GM10266 (cell line): ENCODE measurements at regions not wholly inside any gene's neighbourhood (a gene's known extent, or its start where the extent isn't known, plus 50 kb on each side); places are given as distances from the start of the nearest gene placed in this dataset.

Experiments
- DNase-seq: peaks from one replicate; pipeline ENCODE4 v3.0.0; 2012; ENCODE audit errors: extremely low spot score
- TF ChIP-seq, protein P1 (sequence below): IDR thresholded peaks from 2 replicates; pipeline ENCODE4 v1.5.1; 2012; ENCODE audit warnings: mild to moderate bottlenecking, low read depth; ENCODE audit not compliant: control insufficient read depth, insufficient read depth; ENCODE audit errors: missing control alignments

DNA sequence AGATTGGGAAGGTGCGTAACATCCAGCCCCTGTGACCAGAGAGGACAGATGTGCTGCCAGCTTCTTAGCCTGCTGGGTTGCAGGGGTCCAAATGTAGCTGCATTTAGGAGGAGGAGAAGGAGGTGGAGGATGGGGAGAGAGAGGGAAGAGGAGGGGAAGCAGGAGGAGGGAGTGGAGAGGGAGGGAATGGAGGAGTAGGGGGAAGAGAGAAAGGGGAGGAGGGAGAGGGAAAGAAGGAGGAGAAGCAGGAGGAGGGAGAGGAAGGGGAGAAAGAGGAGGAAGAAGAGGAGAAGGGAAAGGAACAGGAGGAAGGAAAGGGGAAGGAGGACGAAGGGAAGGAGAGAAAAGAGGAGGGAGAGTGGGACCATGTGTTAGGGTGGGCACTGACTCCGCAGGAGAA, 108.6 kb downstream of the ABCC12 start:
- no peak for DNase-seq
- TF ChIP-seq, protein P1, sequence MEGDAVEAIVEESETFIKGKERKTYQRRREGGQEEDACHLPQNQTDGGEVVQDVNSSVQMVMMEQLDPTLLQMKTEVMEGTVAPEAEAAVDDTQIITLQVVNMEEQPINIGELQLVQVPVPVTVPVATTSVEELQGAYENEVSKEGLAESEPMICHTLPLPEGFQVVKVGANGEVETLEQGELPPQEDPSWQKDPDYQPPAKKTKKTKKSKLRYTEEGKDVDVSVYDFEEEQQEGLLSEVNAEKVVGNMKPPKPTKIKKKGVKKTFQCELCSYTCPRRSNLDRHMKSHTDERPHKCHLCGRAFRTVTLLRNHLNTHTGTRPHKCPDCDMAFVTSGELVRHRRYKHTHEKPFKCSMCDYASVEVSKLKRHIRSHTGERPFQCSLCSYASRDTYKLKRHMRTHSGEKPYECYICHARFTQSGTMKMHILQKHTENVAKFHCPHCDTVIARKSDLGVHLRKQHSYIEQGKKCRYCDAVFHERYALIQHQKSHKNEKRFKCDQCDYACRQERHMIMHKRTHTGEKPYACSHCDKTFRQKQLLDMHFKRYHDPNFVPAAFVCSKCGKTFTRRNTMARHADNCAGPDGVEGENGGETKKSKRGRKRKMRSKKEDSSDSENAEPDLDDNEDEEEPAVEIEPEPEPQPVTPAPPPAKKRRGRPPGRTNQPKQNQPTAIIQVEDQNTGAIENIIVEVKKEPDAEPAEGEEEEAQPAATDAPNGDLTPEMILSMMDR: no peak

DNA sequence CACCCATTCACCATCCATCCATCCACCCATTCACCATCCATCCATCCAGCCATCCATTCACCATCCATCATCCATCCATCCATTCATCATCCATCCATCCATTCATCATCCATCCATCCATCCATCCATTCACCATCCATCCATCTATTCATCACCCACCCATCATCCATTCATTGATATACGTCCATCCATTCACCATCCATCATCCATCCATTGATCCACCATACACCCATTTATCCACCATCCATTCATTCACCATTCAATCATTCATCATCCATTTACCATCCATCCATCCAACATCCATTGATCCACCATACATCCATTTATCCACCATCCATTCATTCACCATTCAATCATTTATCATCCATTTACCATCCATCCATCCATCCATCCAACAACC, 111.7 kb downstream of the ABCC12 start:
- TF ChIP-seq, protein P1: no peak

DNA sequence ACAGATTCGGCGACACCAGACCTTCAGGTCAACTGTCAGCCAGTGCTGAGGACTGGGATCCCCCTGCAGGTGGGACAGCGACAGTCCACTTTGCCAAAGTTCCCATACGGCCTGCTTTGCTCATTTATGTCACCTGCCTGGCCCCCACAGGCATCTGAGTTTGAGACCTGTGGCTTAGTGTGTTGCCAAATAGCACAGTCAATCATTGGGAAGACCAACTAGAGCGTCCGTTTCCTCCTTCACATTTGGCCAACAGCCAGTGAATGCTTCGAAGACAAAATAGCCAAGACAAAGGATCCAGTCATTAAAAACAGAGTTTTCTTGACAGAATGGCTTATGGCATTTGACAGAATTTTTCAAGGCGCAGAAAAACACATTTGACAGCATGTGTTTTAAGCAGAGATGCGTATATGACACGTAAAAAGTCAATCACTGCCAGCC, 113.8 kb downstream of the ABCC12 start:
- TF ChIP-seq, protein P1: no peak
- DNase-seq: no peak

More for the DNA sequence above, 111.7 kb downstream of the ABCC12 start:
- no peak for DNase-seq

DNA sequence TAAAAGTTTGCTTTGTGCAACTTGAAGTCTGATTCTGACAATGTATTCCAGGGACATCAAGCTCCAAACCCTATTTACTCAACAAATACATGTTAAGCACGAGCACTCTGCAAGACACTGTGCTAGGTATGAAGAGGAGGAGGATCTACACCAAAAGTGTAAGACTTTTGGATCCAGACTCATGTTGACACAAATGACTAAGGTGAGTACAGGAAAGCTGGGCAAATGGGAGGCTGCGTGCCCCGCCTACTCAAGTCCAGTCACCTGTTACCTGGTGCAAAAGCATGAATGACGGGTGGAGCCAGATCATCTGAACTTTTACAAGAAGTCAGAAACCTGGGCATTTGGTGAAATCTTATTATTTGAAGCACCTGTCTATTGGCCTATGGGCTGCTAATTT, 120.7 kb downstream of the ABCC12 start:
- DNase-seq: no peak
- TF ChIP-seq, protein P1: no peak

DNA sequence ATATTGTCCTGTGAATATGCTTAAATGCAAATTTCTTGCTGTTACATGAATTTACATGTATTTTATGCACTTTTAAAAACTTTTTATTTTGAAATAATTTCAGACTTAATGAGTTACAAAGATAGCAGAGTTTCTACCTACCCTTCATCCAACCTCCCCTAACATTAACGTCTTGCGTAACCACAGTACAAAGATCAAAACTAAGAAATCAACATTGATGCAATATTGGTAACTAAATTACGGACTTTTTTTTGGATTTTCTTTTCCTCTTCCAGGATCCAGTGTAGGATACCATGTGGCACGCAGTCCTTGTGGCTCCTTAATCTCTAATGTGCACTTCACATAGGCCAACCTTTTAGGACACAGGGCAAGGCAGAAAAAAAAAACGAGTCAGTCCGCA, 124.9 kb downstream of the ABCC12 start:
- TF ChIP-seq, protein P1: no peak
- DNase-seq: no peak

DNA sequence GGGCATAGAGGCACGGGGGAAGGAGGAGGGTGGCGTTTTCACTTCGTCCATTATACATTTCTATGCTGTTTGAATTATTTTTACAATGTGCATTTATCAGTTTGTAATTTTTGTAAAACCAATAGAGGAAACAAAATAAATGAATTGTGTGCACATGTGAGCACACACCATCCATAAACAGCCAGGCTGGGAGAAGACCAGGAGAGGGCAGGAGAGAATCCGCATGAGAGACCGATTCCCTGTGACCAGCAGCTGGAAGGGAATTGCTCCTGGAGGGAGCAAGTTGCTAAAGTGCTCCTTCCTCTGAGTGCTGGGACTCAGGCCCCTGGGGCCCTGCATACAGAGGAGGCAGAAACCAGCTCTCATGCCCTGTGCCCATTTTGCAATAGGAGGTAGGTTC, 126.0 kb downstream of the ABCC12 start:
- TF ChIP-seq, protein P1: no peak
- no peak for DNase-seq

DNA sequence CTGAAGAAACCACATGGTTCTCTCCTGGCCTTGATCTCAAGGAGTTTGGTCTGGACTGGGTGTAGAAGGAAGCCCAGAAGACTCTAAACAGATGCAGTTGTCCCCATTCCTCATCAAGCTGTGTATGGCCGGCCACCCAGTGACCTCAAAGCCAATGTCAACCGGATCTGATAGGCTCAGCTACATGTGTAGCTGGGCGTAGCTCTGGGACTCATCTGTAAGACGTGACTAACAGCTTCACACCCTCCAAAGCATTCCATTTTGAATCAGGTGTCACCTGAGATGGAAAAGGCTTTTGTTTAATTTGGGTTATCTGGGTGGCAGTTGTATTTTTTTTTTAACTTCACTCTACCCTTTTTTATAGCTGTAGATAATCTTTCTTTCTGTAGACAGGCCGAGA, 130.4 kb downstream of the ABCC12 start:
- TF ChIP-seq, protein P1: no peak
- DNase-seq: no peak
